Brain pericyte (primary cell): ENCODE measurements at regions not wholly inside any gene's neighbourhood (a gene's known extent, or its start where the extent isn't known, plus 50 kb on each side); places are given as distances from the start of the nearest gene placed in this dataset.
"Not testable (repeated sequence)": the region's sequence is repeated elsewhere in the genome, so short reads cannot be mapped to it uniquely, and the experiment has no call there.

ENCODE experiments used
- DNase-seq: peaks from one replicate; pipeline ENCODE4 v3.0.0-alpha.2; 2012; ENCODE audit warnings: low read depth, low spot score

- DNase-seq, result not testable (repeated sequence)
Observed at GRCh38 chr3:106075731-106076130, 206.9 kb upstream of the CBLB start.

- no peak for DNase-seq
Observed at GRCh38 chr3:106078635-106079034, 209.8 kb upstream of the CBLB start.

- no peak for DNase-seq
Observed at GRCh38 chr3:106082616-106083015, 213.8 kb upstream of the CBLB start.

- no peak for DNase-seq
Observed at GRCh38 chr3:106083207-106083606, 214.4 kb upstream of the CBLB start.

- no peak for DNase-seq
Observed at GRCh38 chr3:106083854-106084253, 215.0 kb upstream of the CBLB start.

GRCh38 chr3:106086038-106086437 lies 217.2 kb upstream of the CBLB start:
- DNase-seq, result no peak

- DNase-seq, result no peak
Observed at GRCh38 chr3:106086636-106087035, 217.8 kb upstream of the CBLB start.

GRCh38 chr3:106088304-106088703 lies 219.5 kb upstream of the CBLB start:
- DNase-seq, result no peak

GRCh38 chr3:106088899-106089298 lies 220.1 kb upstream of the CBLB start:
- DNase-seq, result no peak

GRCh38 chr3:106089806-106090205 lies 221.0 kb upstream of the CBLB start:
- no peak for DNase-seq

GRCh38 chr3:106092792-106093191 lies 224.0 kb upstream of the CBLB start:
- DNase-seq, result no peak

- no peak for DNase-seq
Observed at GRCh38 chr3:106093616-106094015, 224.8 kb upstream of the CBLB start.

GRCh38 chr3:106097817-106098435 lies 229.1 kb upstream of the CBLB start:
- no peak for DNase-seq

- DNase-seq, result no peak
Observed at GRCh38 chr3:106103383-106103782, 234.6 kb upstream of the CBLB start.

GRCh38 chr3:106104078-106104477 lies 235.3 kb upstream of the CBLB start:
- no peak for DNase-seq

- DNase-seq, result no peak
Observed at GRCh38 chr3:106108925-106109324, 240.1 kb upstream of the CBLB start.

GRCh38 chr3:106112561-106112960 lies 243.7 kb upstream of the CBLB start:
- DNase-seq, result not testable (repeated sequence)

GRCh38 chr3:106113747-106114146 lies 244.9 kb upstream of the CBLB start:
- DNase-seq, result no peak

- no peak for DNase-seq
Observed at GRCh38 chr3:106114220-106114619, 245.4 kb upstream of the CBLB start.

- DNase-seq, result no peak
Observed at GRCh38 chr3:106114848-106115247, 246.0 kb upstream of the CBLB start.

- no peak for DNase-seq
Observed at GRCh38 chr3:106115557-106115956, 246.7 kb upstream of the CBLB start.

GRCh38 chr3:106116733-106117489 lies 248.1 kb upstream of the CBLB start:
- no peak for DNase-seq

GRCh38 chr3:106117490-106117858 lies 248.7 kb upstream of the CBLB start:
- no peak for DNase-seq
